K562 (cell line): ENCODE measurements at regions not wholly inside any gene's neighbourhood (a gene's known extent, or its start where the extent isn't known, plus 50 kb on each side); places are given as distances from the start of the nearest gene placed in this dataset.

ENCODE experiments used
- NFE2 ChIP-seq: IDR thresholded peaks from 2 replicates; pipeline ENCODE4 v1.6.1; 2014; ENCODE audit warnings: antibody characterized with exemption, low read depth
- PYGO2 ChIP-seq: fragments of 450-650 bp; IDR thresholded peaks from 2 replicates; pipeline ENCODE4 v1.6.1; 2016; ENCODE audit warnings: mild to moderate bottlenecking, missing genetic modification characterization, moderate library complexity, missing compliant biosample characterization
- SRSF1 ChIP-seq: fragments of 200-400 bp; formaldehyde crosslinking; IDR thresholded peaks from 2 replicates; pipeline ENCODE4 v1.6.1; 2017; ENCODE audit warnings: mild to moderate bottlenecking, low read depth, low read length, moderate library complexity
- TCF7L2 ChIP-seq: fragments of 150-350 bp; IDR thresholded peaks from 2 replicates; pipeline ENCODE4 v1.6.1; 2016; ENCODE audit warnings: low read depth, mild to moderate bottlenecking, low read length, moderate library complexity
- TF ChIP-seq, protein P1 (sequence below): fragments of 250-450 bp; sonication (Bioruptor Pico); IDR thresholded peaks from 2 replicates; pipeline ENCODE4 v1.5.0; 2020; ENCODE audit warnings: mild to moderate bottlenecking, borderline replicate concordance
- TF ChIP-seq, protein P2 (sequence below), 3 experiments: IDR thresholded peaks in 2 of 3; conservative IDR thresholded peaks in 1 of 3; 2 replicates each; pipeline ENCODE4 v1.5.1; 2011 to 2012; ENCODE audit warnings: low read length in 3 of 3, mild to moderate bottlenecking in 3 of 3, control low read depth in 2 of 3, improper control_type of control experiment in 1 of 3, inconsistent platforms in 1 of 3, low read depth in 1 of 3, mixed read lengths in 1 of 3, moderate library complexity in 1 of 3; ENCODE audit not compliant: insufficient read depth in 2 of 3

DNA sequence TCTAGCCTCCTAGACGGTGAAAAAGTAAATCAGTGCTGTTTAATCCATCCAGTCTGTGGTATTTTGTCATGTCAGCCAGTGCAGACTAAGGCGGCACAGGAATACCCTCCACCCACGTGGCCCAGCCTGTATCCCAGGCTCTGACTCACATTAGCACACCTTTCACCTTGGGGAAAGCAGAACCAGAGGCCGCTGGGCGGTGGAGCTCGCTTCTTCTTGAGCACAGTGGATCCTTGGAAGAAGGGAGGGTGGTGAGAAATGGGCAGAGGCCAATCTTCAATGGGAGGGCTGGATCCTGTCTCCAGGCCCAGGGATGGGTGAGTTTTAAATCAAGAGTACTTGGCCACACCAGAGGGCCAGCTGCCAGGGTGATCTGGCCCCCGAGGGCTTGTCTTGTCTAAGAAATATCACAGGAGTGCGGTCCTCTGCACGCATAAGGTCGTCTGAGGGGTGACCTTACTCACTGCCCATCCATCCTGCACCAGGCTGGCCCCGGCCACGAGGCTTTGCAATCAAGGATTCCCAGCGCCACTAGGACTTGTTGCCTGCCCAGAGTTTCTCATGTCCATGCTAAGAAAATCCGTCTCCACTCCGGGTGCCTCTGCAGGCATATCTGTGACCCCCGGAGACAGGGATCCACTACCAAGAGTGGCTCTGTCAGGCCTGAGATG is 658.5 kb downstream of the BRD1 start:
- TF ChIP-seq, protein P1, sequence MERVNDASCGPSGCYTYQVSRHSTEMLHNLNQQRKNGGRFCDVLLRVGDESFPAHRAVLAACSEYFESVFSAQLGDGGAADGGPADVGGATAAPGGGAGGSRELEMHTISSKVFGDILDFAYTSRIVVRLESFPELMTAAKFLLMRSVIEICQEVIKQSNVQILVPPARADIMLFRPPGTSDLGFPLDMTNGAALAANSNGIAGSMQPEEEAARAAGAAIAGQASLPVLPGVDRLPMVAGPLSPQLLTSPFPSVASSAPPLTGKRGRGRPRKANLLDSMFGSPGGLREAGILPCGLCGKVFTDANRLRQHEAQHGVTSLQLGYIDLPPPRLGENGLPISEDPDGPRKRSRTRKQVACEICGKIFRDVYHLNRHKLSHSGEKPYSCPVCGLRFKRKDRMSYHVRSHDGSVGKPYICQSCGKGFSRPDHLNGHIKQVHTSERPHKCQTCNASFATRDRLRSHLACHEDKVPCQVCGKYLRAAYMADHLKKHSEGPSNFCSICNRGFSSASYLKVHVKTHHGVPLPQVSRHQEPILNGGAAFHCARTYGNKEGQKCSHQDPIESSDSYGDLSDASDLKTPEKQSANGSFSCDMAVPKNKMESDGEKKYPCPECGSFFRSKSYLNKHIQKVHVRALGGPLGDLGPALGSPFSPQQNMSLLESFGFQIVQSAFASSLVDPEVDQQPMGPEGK (CRISPR knock-in tag): no peak
- TF ChIP-seq, protein P2, sequence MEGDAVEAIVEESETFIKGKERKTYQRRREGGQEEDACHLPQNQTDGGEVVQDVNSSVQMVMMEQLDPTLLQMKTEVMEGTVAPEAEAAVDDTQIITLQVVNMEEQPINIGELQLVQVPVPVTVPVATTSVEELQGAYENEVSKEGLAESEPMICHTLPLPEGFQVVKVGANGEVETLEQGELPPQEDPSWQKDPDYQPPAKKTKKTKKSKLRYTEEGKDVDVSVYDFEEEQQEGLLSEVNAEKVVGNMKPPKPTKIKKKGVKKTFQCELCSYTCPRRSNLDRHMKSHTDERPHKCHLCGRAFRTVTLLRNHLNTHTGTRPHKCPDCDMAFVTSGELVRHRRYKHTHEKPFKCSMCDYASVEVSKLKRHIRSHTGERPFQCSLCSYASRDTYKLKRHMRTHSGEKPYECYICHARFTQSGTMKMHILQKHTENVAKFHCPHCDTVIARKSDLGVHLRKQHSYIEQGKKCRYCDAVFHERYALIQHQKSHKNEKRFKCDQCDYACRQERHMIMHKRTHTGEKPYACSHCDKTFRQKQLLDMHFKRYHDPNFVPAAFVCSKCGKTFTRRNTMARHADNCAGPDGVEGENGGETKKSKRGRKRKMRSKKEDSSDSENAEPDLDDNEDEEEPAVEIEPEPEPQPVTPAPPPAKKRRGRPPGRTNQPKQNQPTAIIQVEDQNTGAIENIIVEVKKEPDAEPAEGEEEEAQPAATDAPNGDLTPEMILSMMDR (IDR thresholded peaks at IDR 0.05 in 2 of 3, conservative IDR thresholded peaks at IDR 0.05 in 1 of 3; ENCODE audit: insufficient read depth in 2 of 3, low read depth in 1 of 3, low read length in 3 of 3): no peak
- no peak for TF ChIP-seq SRSF1
- TF ChIP-seq TCF7L2: no peak
- TF ChIP-seq PYGO2 (tag): no peak
- TF ChIP-seq NFE2: no peak
